Body of pancreas (tissue), 4 donors: ENCODE measurements at regions not wholly inside any gene's neighbourhood (a gene's known extent, or its start where the extent isn't known, plus 50 kb on each side); places are given as distances from the start of the nearest gene placed in this dataset.

Source experiments
- ATAC-seq: fragments of 150-250 bp; one replicate; pipeline ENCODE4 v1.9.1; 2016
- DNase-seq, 4 donors: peaks; one replicate each; pipeline ENCODE4 v3.0.0-alpha.2; 2019
- H3K27ac ChIP-seq, 4 donors: fragments of 200-600 bp; sonication (generic); 1 replicate in 3 of 4; 2 replicates in 1 of 4; pipeline versions ENCODE4 v1.5.1 to v1.6.1; 2016 to 2019; ENCODE audit warnings: mild to moderate bottlenecking in 1 of 4, mixed read lengths in 1 of 4, moderate library complexity in 1 of 4
- H3K27me3 ChIP-seq, 2 donors: fragments of 200-600 bp; sonication (generic); one replicate each; pipeline ENCODE4 v1.6.0; 2016; ENCODE audit warnings: mild to moderate bottlenecking in 1 of 2
- H3K36me3 ChIP-seq, 2 donors: fragments of 200-600 bp; sonication (generic); replicated peaks in 1 of 2; 2 replicates each; pipeline ENCODE4 v1.5.1; 2016; ENCODE audit warnings: low read depth in 2 of 2; ENCODE audit not compliant: insufficient read depth in 1 of 2
- H3K4me1 ChIP-seq: fragments of 200-600 bp; sonication (generic); one replicate; pipeline ENCODE4 v1.6.0; 2016
- H3K4me3 ChIP-seq, 2 donors: fragments of 200-600 bp; sonication (generic); 1 replicate in 1 of 2; 2 replicates in 1 of 2; pipeline ENCODE4 v1.5.1; 2016 to 2019
- H3K9me3 ChIP-seq, 3 donors: fragments of 200-600 bp; sonication (generic); 1 replicate in 2 of 3; 2 replicates in 1 of 3; pipeline ENCODE4 v1.5.1; 2016
- POLR2A ChIP-seq, 3 donors: fragments of 450-650 bp; IDR thresholded peaks; one replicate each; pipeline ENCODE4 v1.6.1; 2016; ENCODE audit warnings: antibody characterized with exemption in 3 of 3, mild to moderate bottlenecking in 2 of 3
- WGBS, 2 donors: methylation state at CpG; one replicate each; pipeline ENCODE4 v1.1.5; 2017; 5-methylcytosine and 5-hydroxymethylcytosine counted together
- intact Hi-C: fragments of 100-400 bp; cut with DNase I; formaldehyde crosslinking; loops from one replicate; pipeline ENCODE4 v1.15.1; 2023
- TF ChIP-seq, protein P1 (sequence below), 7 experiments: fragments of 450-650 bp in 4 of 7; fragments of 200-600 bp in 3 of 7; sonication (generic) in 3 of 7; IDR thresholded peaks; one replicate each; pipeline ENCODE4 v1.5.1; 2016 to 2019; ENCODE audit warnings: antibody characterized with exemption in 7 of 7

DNA sequence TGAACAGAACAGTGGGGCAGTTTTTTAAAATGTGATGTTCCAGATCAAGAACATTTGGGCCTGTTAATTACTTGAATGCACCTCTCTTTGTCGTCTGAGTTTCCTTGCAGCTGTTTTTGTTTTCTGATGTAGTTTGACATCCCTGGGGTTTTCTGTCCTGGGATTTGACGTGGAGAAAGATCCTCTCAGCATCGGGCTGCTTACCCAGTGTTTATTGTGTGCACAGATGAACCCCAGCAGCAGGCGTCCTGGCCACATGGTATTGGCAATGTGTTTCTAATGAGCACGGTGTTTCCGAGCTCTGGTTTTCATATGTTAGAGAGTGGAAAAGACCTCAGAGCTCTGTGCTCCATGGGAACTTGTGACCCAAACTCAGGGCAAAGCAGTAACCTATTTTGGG lies 191.1 kb upstream of the IRX3 start:
- intact Hi-C loops = no loop called here

DNA sequence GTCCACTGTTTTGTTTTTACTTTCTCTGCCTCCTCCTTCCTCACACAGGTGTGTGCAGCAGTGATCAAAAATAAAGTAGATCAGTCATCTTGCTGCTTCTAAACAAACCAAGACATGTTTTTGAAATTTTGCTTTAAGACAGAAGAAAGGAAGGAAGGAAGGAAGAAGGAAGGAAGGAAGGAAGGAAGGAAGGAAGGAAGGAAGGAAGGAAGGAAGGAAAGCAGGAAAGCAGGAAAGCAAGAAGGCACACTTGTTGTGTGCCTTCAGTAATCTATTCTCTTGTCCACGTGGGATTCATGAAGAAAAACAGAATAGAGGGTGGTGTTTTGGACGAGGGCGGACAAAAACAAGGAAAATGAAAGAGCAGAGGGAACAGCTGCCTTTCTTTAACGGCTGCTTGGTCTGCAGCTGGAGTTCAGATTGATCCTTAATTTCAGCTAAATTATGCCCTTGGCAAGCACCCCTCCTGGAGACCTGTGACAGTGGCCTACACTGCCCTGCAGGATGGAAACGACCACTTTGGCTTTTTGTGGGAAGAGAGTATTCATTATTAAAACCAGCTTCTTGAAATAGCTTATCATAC lies 188.5 kb upstream of the IRX3 start:
- no peaks in the 10 kb centered on the region for H3K4me1 ChIP-seq
- intact Hi-C loops = no loop called here
- 57 to 59% methylated on average over 5 of the region's 5 CpGs for WGBS, 2 donors
- no peak overlapping the region for H3K27ac ChIP-seq
- H3K27me3 ChIP-seq = no peaks in the 10 kb centered on the region
- H3K36me3 ChIP-seq = no peaks in the 10 kb centered on the region
- TF ChIP-seq POLR2A (IDR thresholded peaks at IDR 0.05) = no peak
- TF ChIP-seq, protein P1, sequence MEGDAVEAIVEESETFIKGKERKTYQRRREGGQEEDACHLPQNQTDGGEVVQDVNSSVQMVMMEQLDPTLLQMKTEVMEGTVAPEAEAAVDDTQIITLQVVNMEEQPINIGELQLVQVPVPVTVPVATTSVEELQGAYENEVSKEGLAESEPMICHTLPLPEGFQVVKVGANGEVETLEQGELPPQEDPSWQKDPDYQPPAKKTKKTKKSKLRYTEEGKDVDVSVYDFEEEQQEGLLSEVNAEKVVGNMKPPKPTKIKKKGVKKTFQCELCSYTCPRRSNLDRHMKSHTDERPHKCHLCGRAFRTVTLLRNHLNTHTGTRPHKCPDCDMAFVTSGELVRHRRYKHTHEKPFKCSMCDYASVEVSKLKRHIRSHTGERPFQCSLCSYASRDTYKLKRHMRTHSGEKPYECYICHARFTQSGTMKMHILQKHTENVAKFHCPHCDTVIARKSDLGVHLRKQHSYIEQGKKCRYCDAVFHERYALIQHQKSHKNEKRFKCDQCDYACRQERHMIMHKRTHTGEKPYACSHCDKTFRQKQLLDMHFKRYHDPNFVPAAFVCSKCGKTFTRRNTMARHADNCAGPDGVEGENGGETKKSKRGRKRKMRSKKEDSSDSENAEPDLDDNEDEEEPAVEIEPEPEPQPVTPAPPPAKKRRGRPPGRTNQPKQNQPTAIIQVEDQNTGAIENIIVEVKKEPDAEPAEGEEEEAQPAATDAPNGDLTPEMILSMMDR (IDR thresholded peaks at IDR 0.05) = no peak
- H3K9me3 ChIP-seq = no peaks in the 10 kb centered on the region
- no peak overlapping the region for H3K4me3 ChIP-seq
- DNase-seq (no peak), ATAC-seq (no peak)

More for the DNA sequence above, 191.1 kb upstream of the IRX3 start:
- H3K9me3 ChIP-seq = no peaks in the 10 kb centered on the region
- ATAC-seq (no peak), DNase-seq (no peak)
- H3K27me3 ChIP-seq = no peaks in the 10 kb centered on the region
- H3K4me3 ChIP-seq = no peak overlapping the region
- WGBS, 2 donors = 70 to 71% methylated on average over 6 of the region's 6 CpGs
- no peak overlapping the region for H3K27ac ChIP-seq
- no peaks in the 10 kb centered on the region for H3K4me1 ChIP-seq
- TF ChIP-seq, protein P1 (IDR thresholded peaks at IDR 0.05) = no peak
- TF ChIP-seq POLR2A (IDR thresholded peaks at IDR 0.05) = no peak
- no peaks in the 10 kb centered on the region for H3K36me3 ChIP-seq

DNA sequence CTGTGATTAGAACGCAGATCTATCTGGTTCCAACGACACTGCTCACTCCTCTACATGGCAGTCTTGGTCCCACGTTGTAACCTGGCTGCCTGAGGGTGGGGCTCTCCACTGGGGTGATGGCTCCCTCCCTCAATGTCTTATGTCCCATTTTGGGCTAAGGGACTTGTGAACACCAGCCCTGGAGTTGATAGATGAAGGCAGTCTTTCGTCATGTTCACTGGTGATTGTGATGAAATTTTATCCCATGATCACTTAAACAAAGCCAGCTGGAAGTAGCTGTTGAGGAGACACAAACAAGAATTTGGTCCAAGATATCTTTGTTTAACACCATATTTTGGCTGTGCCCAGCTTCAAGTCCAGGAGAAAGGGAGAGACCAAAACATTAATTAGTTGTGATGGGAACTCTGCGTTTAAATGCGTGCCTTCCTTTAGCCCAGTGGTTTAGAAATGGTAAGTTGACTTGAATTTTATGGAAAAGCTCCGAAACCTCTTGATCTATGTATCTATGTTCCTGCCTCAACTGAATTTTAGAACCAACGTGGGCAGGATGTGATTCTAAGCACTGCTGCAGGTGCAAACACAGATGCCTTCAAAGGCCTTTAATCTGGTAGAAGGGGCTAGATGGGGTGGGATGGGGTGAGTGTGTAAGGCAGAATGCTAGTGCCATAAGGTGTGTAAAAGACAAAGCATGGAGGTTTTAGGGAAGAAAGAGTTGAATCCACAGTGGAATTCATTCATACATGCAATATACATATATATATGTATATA lies 186.8 kb upstream of the IRX3 start:
- DNase-seq (no peak), ATAC-seq (no peak)
- TF ChIP-seq, protein P1 (IDR thresholded peaks at IDR 0.05) = no peak
- no peak for TF ChIP-seq POLR2A (IDR thresholded peaks at IDR 0.05)
- intact Hi-C loops = no loop called here
- Histone ChIP-seq H3K4me1 (no peaks in the 10 kb centered on the region), H3K36me3 (no peaks in the 10 kb centered on the region), H3K27ac (no peak overlapping the region), H3K27me3 (no peaks in the 10 kb centered on the region), H3K4me3 (no peak overlapping the region), H3K9me3 (no peaks in the 10 kb centered on the region)
- whole genome bisulfite sequencing, 2 donors = 63 to 77% methylated on average over 8 of the region's 8 CpGs

DNA sequence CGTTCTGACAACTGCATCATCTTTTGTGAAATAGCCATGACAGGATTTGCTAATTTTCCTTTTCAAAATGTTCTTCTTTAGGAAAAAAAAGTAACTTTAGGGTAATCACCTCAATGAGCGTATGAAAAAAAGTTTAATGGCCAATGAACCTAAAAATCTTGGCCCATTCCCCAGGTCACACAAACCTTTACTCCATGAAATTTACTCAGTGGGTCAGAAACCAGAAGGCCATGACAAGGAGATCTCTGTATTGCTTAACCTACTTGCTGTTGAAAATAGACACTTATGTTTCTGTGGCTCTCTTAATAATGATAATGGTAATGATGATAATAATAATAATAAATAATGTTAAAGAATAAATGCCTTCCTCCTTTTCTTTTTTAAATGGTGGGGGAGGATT lies 180.8 kb upstream of the IRX3 start:
- Histone ChIP-seq H3K9me3 (no peaks in the 10 kb centered on the region), H3K27ac (no peak overlapping the region), H3K27me3 (no peaks in the 10 kb centered on the region), H3K4me1 (no peaks in the 10 kb centered on the region), H3K36me3 (no peaks in the 10 kb centered on the region), H3K4me3 (no peak overlapping the region)
- intact Hi-C loops = no loop called here
- DNase-seq = no peak
- 79 to 86% methylated on average over 2 of the region's 2 CpGs for WGBS, 2 donors
- no peak for TF ChIP-seq POLR2A (IDR thresholded peaks at IDR 0.05)
- TF ChIP-seq, protein P1 (IDR thresholded peaks at IDR 0.05) = no peak
- ATAC-seq = no peak

DNA sequence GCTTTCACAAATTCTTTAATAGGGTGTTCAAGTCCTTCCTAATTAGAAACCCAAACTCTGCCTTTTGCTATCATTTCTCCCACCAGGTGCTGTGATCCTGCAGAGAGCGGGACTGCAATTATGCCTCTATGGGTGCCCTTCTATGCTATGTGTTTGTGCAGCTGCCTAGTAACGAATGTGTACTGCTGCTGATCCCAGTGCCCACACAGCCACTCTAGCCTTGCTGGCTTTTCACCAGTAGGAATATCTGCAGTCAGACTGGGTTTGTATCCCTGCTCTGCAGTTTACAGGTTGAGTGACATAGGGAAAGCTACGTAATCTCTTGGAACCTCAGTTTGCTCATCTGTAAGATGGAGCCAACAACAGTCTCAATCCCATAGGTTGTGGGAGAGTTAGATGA lies 179.6 kb upstream of the IRX3 start:
- WGBS, 2 donors = 77 to 78% methylated on average over 3 of the region's 3 CpGs
- DNase-seq (no peak), ATAC-seq (no peak)
- Histone ChIP-seq H3K27me3 (no peaks in the 10 kb centered on the region), H3K27ac (no peak overlapping the region), H3K4me3 (no peak overlapping the region), H3K4me1 (no peaks in the 10 kb centered on the region), H3K9me3 (no peaks in the 10 kb centered on the region), H3K36me3 (no peaks in the 10 kb centered on the region)
- no peak for TF ChIP-seq POLR2A (IDR thresholded peaks at IDR 0.05)
- TF ChIP-seq, protein P1 (IDR thresholded peaks at IDR 0.05) = no peak
- intact Hi-C loops = no loop called here
